ENCODE measurements at regions not wholly inside any gene's neighbourhood (a gene's known extent, or its start where the extent isn't known, plus 50 kb on each side); places are given as distances from the start of the nearest gene placed in this dataset.

DNA sequence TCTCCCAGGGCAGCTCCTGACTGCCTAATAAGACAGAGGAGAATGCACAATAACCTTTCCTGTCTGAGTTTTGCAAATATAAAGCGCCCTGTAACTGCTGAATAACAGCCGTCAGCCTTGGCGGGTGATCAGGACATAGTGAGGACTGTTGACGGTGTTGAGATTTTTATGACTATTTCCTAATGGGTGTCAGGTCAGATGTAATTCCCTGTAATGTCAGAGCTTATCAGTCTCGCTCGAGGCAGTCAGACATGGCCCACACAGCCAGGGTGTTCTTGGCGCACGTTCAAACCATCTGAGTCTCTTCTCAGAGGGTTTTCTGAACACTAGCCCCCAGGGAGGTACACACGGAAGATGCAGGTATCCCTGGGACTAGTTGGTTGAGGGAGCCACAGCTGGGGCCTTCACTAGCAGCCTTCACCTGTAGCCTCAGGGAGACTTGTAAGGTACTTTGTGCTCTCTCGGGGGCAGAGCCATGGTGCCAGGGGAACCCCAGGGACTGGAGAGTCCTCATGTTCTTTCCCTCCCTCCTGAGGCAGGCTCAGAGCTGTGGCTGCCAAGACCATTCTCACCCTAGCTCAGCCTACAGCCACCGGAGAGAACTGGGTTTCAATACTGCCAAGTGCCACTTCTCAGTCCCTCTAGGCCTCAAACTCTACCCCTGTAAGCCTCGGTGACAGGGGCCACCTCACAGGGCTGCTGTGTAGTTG lies 213.1 kb downstream of the UQCRFS1 start:
- H3K4me3 ChIP-seq (ENCODE audit: low read depth, low read length), result no peak overlapping the region
- ChIA-PET CTCF (interaction anchor here (0.6 to 1.6 kb wide), 3 partner anchors 14 to 121 kb away, joined by 4 to 5 read pairs (median 4); no protein-coding TSS in a partner anchor), POLR2A (no interaction called here)
- no peaks in the 10 kb centered on the region for H3K36me3 ChIP-seq (ENCODE audit: control insufficient read depth in 2 of 2, insufficient read depth in 1 of 2, low read length in 2 of 2)
- H3K4me1 ChIP-seq (ENCODE audit: control insufficient read depth, insufficient read depth, low read length), result peaks cover 14% of the 10 kb centered on the region
- H3K9me3 ChIP-seq (ENCODE audit: control insufficient read depth, insufficient read depth, low read depth, low read length), result peaks cover 19% of the 10 kb centered on the region
- H3K27ac ChIP-seq (ENCODE audit: extremely low read depth, low read depth, low read length), result peak overlapping the region; percentile 64
- TF ChIP-seq, protein P1, sequence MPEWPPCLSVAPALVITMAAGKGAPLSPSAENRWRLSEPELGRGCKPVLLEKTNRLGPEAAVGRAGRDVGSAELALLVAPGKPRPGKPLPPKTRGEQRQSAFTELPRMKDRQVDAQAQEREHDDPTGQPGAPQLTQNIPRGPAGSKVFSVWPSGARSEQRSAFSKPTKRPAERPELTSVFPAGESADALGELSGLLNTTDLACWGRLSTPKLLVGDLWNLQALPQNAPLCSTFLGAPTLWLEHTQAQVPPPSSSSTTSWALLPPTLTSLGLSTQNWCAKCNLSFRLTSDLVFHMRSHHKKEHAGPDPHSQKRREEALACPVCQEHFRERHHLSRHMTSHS (tag by site-specific recombination; IDR thresholded peaks at IDR 0.05), result peak; percentile 66; the same call in 1 of the 2 replicates
- no peak for TF ChIP-seq ZNF280C (tag by site-specific recombination; IDR thresholded peaks at IDR 0.05)
- no peak for TF ChIP-seq ZNF248 (tag by site-specific recombination; IDR thresholded peaks at IDR 0.05)
- peak; percentile 24; the same call in 1 of the 2 replicates for TF ChIP-seq OSR2 (tag by site-specific recombination; IDR thresholded peaks at IDR 0.05)
- TF ChIP-seq TCF7L2 (IDR thresholded peaks at IDR 0.05; ENCODE audit: borderline replicate concordance, low read depth, low read length), result no peak
- TF ChIP-seq ZNF311 (tag by site-specific recombination; IDR thresholded peaks at IDR 0.05; ENCODE audit: borderline replicate concordance), result no peak
- TF ChIP-seq ZNF610 (tag by site-specific recombination; IDR thresholded peaks at IDR 0.05; ENCODE audit: borderline replicate concordance), result 0 out of 2 replicates have a peak, but pooled peaks have one; percentile 13
- peak; percentile 82 for TF ChIP-seq PRDM10 (tag by site-specific recombination; IDR thresholded peaks at IDR 0.05)
- TF ChIP-seq, protein P2, sequence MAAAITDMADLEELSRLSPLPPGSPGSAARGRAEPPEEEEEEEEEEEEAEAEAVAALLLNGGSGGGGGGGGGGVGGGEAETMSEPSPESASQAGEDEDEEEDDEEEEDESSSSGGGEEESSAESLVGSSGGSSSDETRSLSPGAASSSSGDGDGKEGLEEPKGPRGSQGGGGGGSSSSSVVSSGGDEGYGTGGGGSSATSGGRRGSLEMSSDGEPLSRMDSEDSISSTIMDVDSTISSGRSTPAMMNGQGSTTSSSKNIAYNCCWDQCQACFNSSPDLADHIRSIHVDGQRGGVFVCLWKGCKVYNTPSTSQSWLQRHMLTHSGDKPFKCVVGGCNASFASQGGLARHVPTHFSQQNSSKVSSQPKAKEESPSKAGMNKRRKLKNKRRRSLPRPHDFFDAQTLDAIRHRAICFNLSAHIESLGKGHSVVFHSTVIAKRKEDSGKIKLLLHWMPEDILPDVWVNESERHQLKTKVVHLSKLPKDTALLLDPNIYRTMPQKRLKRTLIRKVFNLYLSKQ (tag by site-specific recombination; IDR thresholded peaks at IDR 0.05; ENCODE audit: borderline replicate concordance), result no peak
- TF ChIP-seq ZBTB8A (tag by site-specific recombination; IDR thresholded peaks at IDR 0.05), result peak; percentile 60
- peak; percentile 15; the same call in 1 of the 2 replicates for TF ChIP-seq ZNF341 (tag by site-specific recombination; IDR thresholded peaks at IDR 0.05; ENCODE audit: low read depth)
- no peak for TF ChIP-seq KLF7 (tag by site-specific recombination; IDR thresholded peaks at IDR 0.05; ENCODE audit: borderline replicate concordance)
- TF ChIP-seq ZNF169 (tag by site-specific recombination; IDR thresholded peaks at IDR 0.05), result no peak
- TF ChIP-seq, protein P3, sequence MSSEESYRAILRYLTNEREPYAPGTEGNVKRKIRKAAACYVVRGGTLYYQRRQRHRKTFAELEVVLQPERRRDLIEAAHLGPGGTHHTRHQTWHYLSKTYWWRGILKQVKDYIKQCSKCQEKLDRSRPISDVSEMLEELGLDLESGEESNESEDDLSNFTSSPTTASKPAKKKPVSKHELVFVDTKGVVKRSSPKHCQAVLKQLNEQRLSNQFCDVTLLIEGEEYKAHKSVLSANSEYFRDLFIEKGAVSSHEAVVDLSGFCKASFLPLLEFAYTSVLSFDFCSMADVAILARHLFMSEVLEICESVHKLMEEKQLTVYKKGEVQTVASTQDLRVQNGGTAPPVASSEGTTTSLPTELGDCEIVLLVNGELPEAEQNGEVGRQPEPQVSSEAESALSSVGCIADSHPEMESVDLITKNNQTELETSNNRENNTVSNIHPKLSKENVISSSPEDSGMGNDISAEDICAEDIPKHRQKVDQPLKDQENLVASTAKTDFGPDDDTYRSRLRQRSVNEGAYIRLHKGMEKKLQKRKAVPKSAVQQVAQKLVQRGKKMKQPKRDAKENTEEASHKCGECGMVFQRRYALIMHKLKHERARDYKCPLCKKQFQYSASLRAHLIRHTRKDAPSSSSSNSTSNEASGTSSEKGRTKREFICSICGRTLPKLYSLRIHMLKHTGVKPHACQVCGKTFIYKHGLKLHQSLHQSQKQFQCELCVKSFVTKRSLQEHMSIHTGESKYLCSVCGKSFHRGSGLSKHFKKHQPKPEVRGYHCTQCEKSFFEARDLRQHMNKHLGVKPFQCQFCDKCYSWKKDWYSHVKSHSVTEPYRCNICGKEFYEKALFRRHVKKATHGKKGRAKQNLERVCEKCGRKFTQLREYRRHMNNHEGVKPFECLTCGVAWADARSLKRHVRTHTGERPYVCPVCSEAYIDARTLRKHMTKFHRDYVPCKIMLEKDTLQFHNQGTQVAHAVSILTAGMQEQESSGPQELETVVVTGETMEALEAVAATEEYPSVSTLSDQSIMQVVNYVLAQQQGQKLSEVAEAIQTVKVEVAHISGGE (tag by site-specific recombination; conservative IDR thresholded peaks at IDR 0.05; ENCODE audit: low read depth), result no peak
- no peak for TF ChIP-seq ZNF426 (tag by site-specific recombination; IDR thresholded peaks at IDR 0.05)
- peak; percentile 60 for TF ChIP-seq FEZF1 (tag by site-specific recombination; IDR thresholded peaks at IDR 0.05)
- 0 out of 2 replicates have a peak, but pooled peaks have one; percentile 19 for TF ChIP-seq SCRT1 (tag by site-specific recombination; IDR thresholded peaks at IDR 0.05; ENCODE audit: borderline replicate concordance)
- TF ChIP-seq ZNF596 (tag by site-specific recombination; IDR thresholded peaks at IDR 0.05), result no peak
- TF ChIP-seq ZIC2 (tag by site-specific recombination; IDR thresholded peaks at IDR 0.05), result peak; percentile 91
- 0 out of 2 replicates have a peak, but pooled peaks have one; percentile 18 for TF ChIP-seq ZBTB20 (tag by site-specific recombination; IDR thresholded peaks at IDR 0.05)
- no peak for TF ChIP-seq ZNF600 (tag by site-specific recombination; IDR thresholded peaks at IDR 0.05)
- TF ChIP-seq IKZF3 (tag by site-specific recombination; IDR thresholded peaks at IDR 0.05), result peak; percentile 59
- TF ChIP-seq ZBTB1 (tag by site-specific recombination; IDR thresholded peaks at IDR 0.05), result no peak
- TF ChIP-seq ZNF664 (tag by site-specific recombination; IDR thresholded peaks at IDR 0.05), result peak; percentile 24; the same call in 1 of the 2 replicates
- peak; percentile 98 for TF ChIP-seq GLIS1 (tag by site-specific recombination; IDR thresholded peaks at IDR 0.05)
